ENCODE measurements at regions not wholly inside any gene's neighbourhood (a gene's known extent, or its start where the extent isn't known, plus 50 kb on each side); places are given as distances from the start of the nearest gene placed in this dataset.

DNA sequence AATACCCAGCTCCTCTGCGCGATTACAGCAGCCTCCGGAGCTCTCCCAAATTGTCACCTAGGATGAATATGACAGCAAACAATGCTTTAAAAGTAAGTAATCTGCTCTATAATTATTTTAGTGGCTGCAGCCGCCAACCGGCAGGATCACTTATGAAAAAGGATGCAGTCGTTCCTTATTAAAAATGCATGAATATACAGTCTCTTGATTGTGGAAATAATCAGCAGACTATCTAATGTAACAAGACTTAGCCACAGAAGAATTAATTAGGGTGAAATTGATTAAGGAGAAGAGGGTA lies 50.6 kb upstream of the CALM2 start (continued):
- TF ChIP-seq CHD4 (IDR thresholded peaks at IDR 0.05; ENCODE audit: insufficient read depth, insufficient replicate concordance, low read depth, low read length, poor library complexity, severe bottlenecking): no peak

DNA sequence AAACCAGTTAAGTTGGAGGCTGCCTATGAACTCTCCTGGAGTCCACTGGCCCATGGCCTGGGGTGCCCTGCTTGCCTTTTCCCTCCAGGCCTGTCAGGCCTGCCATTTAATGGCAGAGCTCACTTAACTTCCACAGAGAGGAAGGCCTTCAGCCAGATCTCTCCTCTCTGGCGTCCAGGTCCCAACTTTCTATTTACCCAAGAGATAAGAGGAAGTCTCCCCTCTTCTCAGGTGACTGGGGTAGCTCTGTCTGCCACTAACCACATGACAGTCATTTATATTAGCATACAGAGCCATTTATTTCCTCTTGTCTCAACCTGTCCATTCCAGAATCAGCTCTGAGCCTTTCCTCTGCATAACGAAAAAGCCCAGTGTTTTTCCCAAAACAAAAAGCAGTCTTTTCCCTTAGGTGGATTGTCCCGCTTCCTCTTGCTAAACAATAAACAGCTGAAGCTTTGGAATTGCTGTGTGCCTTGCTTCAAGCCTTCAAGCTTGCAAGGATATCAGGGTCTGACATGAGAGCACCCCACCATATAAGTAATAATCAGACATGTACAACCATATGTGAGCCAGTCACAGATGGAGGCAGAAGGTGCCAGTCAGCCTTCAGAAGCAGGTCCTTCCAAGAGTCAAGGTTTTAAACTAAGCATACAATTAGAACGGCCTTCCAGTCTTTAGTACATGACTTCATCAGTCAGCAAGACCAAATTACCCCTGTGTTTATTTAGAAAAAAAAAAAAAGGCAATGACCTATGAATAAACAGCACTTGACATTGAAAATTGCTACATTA lies 50.0 kb upstream of the CALM2 start:
- Histone ChIP-seq H3K27me3 (ENCODE audit: control insufficient read depth in 2 of 2, insufficient read depth in 2 of 2, low read length in 2 of 2) (no peaks in the 10 kb centered on the region), H3K36me3 (ENCODE audit: control insufficient read depth, insufficient read depth, low read length) (no peaks in the 10 kb centered on the region), H4K20me1 (replicated peaks; ENCODE audit: control insufficient read depth, insufficient read depth, low read length) (no peaks in the 10 kb centered on the region), H3K4me2 (ENCODE audit: insufficient read depth, low read length) (no peak overlapping the region; the same call in 1 of the 2 replicates), H2AFZ (ENCODE audit: low read depth, low read length) (peak overlapping the region; percentile 59), H3K79me2 (ENCODE audit: control insufficient read depth, insufficient read depth, low read length) (no peaks in the 10 kb centered on the region), H3K9me1 (ENCODE audit: control insufficient read depth, insufficient read depth, low read length) (no peaks in the 10 kb centered on the region), H3K9me3 (replicated peaks; ENCODE audit: control insufficient read depth, insufficient read depth, low read depth, low read length) (no peaks in the 10 kb centered on the region), H3K4me3 (no peak overlapping the region), H3K27ac (ENCODE audit: extremely low read depth, low read depth, low read length) (no peak overlapping the region), H3K9ac (ENCODE audit: insufficient read depth in 1 of 2, low read depth in 2 of 2, low read length in 2 of 2) (peak overlapping the region; percentile 5 to 19; a peak in 2 of 4 replicates), H3K4me1 (replicated peaks in 1 of 2; ENCODE audit: control insufficient read depth in 2 of 2, insufficient read depth in 2 of 2, low read length in 2 of 2) (peaks cover 27 to 51% of the 10 kb centered on the region in 2 experiments)
- 48% methylated on average over 4 of the region's 4 CpGs for WGBS (ENCODE audit: insufficient coverage, low coverage, missing lambda C conversion rate)
- in situ Hi-C loops (cut with MboI): no loop called here
- FAIRE-seq: no peak
- ChIA-PET POLR2A (interaction anchor here (0.8 to 1.8 kb wide), 5 partner anchors 9 to 52 kb away, joined by 3 to 7 read pairs (median 3); no protein-coding TSS in a partner anchor), CTCF (ENCODE audit: low intra/inter-chr PET ratio) (no interaction called here)
- peak; percentile 45 for ATAC-seq
- intact Hi-C loops (cut with micrococcal nuclease): loop anchor here (2.0 kb wide), 1 partner anchor 46 kb away; no protein-coding TSS in a partner anchor
- no TSS peak for BruUV-seq (replicated peaks)
- peak in 1 of 4 experiments; percentile 53 for DNase-seq (ENCODE audit: extremely low read depth in 1 of 4, low spot score in 3 of 4)
- TF ChIP-seq, protein P1, sequence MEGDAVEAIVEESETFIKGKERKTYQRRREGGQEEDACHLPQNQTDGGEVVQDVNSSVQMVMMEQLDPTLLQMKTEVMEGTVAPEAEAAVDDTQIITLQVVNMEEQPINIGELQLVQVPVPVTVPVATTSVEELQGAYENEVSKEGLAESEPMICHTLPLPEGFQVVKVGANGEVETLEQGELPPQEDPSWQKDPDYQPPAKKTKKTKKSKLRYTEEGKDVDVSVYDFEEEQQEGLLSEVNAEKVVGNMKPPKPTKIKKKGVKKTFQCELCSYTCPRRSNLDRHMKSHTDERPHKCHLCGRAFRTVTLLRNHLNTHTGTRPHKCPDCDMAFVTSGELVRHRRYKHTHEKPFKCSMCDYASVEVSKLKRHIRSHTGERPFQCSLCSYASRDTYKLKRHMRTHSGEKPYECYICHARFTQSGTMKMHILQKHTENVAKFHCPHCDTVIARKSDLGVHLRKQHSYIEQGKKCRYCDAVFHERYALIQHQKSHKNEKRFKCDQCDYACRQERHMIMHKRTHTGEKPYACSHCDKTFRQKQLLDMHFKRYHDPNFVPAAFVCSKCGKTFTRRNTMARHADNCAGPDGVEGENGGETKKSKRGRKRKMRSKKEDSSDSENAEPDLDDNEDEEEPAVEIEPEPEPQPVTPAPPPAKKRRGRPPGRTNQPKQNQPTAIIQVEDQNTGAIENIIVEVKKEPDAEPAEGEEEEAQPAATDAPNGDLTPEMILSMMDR (IDR thresholded peaks at IDR 0.05 in 2 of 3, conservative IDR thresholded peaks at IDR 0.05 in 1 of 3; ENCODE audit: insufficient read depth in 2 of 3, low read depth in 1 of 3, low read length in 3 of 3): no peak
- no peak for TF ChIP-seq BMI1 (IDR thresholded peaks at IDR 0.05; ENCODE audit: low read length)
- TF ChIP-seq ZNF347 (CRISPR knock-in tag; IDR thresholded peaks at IDR 0.05; ENCODE audit: low read depth): no peak
- TF ChIP-seq, protein P2, sequence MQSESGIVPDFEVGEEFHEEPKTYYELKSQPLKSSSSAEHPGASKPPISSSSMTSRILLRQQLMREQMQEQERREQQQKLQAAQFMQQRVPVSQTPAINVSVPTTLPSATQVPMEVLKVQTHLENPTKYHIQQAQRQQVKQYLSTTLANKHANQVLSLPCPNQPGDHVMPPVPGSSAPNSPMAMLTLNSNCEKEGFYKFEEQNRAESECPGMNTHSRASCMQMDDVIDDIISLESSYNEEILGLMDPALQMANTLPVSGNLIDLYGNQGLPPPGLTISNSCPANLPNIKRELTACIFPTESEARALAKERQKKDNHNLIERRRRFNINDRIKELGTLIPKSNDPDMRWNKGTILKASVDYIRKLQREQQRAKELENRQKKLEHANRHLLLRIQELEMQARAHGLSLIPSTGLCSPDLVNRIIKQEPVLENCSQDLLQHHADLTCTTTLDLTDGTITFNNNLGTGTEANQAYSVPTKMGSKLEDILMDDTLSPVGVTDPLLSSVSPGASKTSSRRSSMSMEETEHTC (IDR thresholded peaks at IDR 0.05): no peak
- TF ChIP-seq, protein P3, sequence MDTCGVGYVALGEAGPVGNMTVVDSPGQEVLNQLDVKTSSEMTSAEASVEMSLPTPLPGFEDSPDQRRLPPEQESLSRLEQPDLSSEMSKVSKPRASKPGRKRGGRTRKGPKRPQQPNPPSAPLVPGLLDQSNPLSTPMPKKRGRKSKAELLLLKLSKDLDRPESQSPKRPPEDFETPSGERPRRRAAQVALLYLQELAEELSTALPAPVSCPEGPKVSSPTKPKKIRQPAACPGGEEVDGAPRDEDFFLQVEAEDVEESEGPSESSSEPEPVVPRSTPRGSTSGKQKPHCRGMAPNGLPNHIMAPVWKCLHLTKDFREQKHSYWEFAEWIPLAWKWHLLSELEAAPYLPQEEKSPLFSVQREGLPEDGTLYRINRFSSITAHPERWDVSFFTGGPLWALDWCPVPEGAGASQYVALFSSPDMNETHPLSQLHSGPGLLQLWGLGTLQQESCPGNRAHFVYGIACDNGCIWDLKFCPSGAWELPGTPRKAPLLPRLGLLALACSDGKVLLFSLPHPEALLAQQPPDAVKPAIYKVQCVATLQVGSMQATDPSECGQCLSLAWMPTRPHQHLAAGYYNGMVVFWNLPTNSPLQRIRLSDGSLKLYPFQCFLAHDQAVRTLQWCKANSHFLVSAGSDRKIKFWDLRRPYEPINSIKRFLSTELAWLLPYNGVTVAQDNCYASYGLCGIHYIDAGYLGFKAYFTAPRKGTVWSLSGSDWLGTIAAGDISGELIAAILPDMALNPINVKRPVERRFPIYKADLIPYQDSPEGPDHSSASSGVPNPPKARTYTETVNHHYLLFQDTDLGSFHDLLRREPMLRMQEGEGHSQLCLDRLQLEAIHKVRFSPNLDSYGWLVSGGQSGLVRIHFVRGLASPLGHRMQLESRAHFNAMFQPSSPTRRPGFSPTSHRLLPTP (IDR thresholded peaks at IDR 0.05; ENCODE audit: borderline replicate concordance, extremely low read depth, insufficient read length): no peak
- no peak for TF ChIP-seq TCF7 (IDR thresholded peaks at IDR 0.05; ENCODE audit: borderline replicate concordance)
- TF ChIP-seq ZNF668 (CRISPR knock-in tag; IDR thresholded peaks at IDR 0.05): no peak
- no peak for TF ChIP-seq ZNF699 (CRISPR knock-in tag; IDR thresholded peaks at IDR 0.05; ENCODE audit: insufficient replicate concordance)
- no peak for TF ChIP-seq EZH2 (IDR thresholded peaks at IDR 0.05; ENCODE audit: borderline replicate concordance, low read depth, low read length)
- no peak for TF ChIP-seq PRPF4 (IDR thresholded peaks at IDR 0.05; ENCODE audit: insufficient read depth, low read depth, low read length, poor library complexity, severe bottlenecking)
- no peak for TF ChIP-seq NELFE (IDR thresholded peaks at IDR 0.05; ENCODE audit: insufficient read depth, insufficient read length)
- no peak for TF ChIP-seq JUNB (CRISPR knock-in tag; conservative IDR thresholded peaks at IDR 0.05)
- TF ChIP-seq SMAD3 (CRISPR knock-in tag; conservative IDR thresholded peaks at IDR 0.05): no peak

Data from K562 (cell line).